ENCODE measurements at regions not wholly inside any gene's neighbourhood (a gene's known extent, or its start where the extent isn't known, plus 50 kb on each side); places are given as distances from the start of the nearest gene placed in this dataset.

DNA sequence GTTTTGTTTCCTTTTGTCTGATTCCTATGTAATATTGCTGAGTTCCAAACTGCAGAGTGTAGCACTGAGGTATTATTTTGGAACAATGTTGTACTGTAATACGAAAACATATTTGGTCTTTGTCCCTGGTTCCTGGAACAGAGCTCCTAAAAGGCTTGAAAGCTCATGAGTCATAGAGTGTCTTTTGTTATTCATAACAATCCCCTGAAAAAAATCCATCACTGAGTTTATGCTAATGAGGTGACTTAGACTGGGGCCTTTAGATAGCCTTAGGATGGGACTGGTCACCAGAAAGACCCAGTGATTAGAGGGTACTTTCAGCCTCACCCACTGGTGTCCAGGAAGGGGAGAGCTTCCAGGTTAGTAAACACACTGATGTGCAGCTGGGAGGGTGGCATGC is 132.7 kb upstream of the POU5F2 start:
- no peak for TF ChIP-seq RAD21 (IDR thresholded peaks at IDR 0.05; ENCODE audit: low read depth)
- no peak for TF ChIP-seq YY1 (IDR thresholded peaks at IDR 0.05; ENCODE audit: low read depth)
- TF ChIP-seq TAF1 (IDR thresholded peaks at IDR 0.05; ENCODE audit: low read depth), result no peak
- TF ChIP-seq, protein P1, sequence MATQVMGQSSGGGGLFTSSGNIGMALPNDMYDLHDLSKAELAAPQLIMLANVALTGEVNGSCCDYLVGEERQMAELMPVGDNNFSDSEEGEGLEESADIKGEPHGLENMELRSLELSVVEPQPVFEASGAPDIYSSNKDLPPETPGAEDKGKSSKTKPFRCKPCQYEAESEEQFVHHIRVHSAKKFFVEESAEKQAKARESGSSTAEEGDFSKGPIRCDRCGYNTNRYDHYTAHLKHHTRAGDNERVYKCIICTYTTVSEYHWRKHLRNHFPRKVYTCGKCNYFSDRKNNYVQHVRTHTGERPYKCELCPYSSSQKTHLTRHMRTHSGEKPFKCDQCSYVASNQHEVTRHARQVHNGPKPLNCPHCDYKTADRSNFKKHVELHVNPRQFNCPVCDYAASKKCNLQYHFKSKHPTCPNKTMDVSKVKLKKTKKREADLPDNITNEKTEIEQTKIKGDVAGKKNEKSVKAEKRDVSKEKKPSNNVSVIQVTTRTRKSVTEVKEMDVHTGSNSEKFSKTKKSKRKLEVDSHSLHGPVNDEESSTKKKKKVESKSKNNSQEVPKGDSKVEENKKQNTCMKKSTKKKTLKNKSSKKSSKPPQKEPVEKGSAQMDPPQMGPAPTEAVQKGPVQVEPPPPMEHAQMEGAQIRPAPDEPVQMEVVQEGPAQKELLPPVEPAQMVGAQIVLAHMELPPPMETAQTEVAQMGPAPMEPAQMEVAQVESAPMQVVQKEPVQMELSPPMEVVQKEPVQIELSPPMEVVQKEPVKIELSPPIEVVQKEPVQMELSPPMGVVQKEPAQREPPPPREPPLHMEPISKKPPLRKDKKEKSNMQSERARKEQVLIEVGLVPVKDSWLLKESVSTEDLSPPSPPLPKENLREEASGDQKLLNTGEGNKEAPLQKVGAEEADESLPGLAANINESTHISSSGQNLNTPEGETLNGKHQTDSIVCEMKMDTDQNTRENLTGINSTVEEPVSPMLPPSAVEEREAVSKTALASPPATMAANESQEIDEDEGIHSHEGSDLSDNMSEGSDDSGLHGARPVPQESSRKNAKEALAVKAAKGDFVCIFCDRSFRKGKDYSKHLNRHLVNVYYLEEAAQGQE (IDR thresholded peaks at IDR 0.05; ENCODE audit: low read depth), result no peak
- TF ChIP-seq TEAD4 (IDR thresholded peaks at IDR 0.05), result no peak
- no peak for TF ChIP-seq CEBPB (IDR thresholded peaks at IDR 0.05)
- no peak for TF ChIP-seq ZBTB7A (IDR thresholded peaks at IDR 0.05; ENCODE audit: low read depth)
- no peak for TF ChIP-seq EP300 (IDR thresholded peaks at IDR 0.05; ENCODE audit: borderline replicate concordance)
- TF ChIP-seq, protein P2, sequence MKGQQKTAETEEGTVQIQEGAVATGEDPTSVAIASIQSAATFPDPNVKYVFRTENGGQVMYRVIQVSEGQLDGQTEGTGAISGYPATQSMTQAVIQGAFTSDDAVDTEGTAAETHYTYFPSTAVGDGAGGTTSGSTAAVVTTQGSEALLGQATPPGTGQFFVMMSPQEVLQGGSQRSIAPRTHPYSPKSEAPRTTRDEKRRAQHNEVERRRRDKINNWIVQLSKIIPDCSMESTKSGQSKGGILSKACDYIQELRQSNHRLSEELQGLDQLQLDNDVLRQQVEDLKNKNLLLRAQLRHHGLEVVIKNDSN (IDR thresholded peaks at IDR 0.05), result no peak
- TF ChIP-seq CREB1 (IDR thresholded peaks at IDR 0.05; ENCODE audit: low read depth), result no peak
- TF ChIP-seq, protein P3, sequence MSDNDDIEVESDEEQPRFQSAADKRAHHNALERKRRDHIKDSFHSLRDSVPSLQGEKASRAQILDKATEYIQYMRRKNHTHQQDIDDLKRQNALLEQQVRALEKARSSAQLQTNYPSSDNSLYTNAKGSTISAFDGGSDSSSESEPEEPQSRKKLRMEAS (IDR thresholded peaks at IDR 0.05), result no peak
